GM06990 (cell line): ENCODE measurements at regions not wholly inside any gene's neighbourhood (a gene's known extent, or its start where the extent isn't known, plus 50 kb on each side); places are given as distances from the start of the nearest gene placed in this dataset.

ENCODE experiments used
- DNase-seq: peaks from one replicate; pipeline ENCODE4 v3.0.0-alpha.2; 2011; ENCODE audit not compliant: insufficient read length; ENCODE audit errors: extremely low read depth
- H3K27me3 ChIP-seq: replicated peaks from 2 replicates; pipeline ENCODE4 v1.6.0; 2011; ENCODE audit warnings: low read length; ENCODE audit not compliant: control insufficient read depth, insufficient read depth
- H3K36me3 ChIP-seq: 2 replicates; pipeline ENCODE4 v1.5.1; 2011; ENCODE audit warnings: low read length; ENCODE audit not compliant: control insufficient read depth, insufficient read depth
- H3K4me3 ChIP-seq: replicated peaks from 2 replicates; pipeline ENCODE4 v1.5.1; 2011; ENCODE audit warnings: low read depth, mild to moderate bottlenecking, control low read depth, low read length
- TF ChIP-seq, protein P1 (sequence below): IDR thresholded peaks from 2 replicates; pipeline ENCODE4 v1.5.1; 2011; ENCODE audit warnings: low read length, control low read depth, mild to moderate bottlenecking, inconsistent platforms; ENCODE audit not compliant: insufficient read depth, poor library complexity, severe bottlenecking

DNA sequence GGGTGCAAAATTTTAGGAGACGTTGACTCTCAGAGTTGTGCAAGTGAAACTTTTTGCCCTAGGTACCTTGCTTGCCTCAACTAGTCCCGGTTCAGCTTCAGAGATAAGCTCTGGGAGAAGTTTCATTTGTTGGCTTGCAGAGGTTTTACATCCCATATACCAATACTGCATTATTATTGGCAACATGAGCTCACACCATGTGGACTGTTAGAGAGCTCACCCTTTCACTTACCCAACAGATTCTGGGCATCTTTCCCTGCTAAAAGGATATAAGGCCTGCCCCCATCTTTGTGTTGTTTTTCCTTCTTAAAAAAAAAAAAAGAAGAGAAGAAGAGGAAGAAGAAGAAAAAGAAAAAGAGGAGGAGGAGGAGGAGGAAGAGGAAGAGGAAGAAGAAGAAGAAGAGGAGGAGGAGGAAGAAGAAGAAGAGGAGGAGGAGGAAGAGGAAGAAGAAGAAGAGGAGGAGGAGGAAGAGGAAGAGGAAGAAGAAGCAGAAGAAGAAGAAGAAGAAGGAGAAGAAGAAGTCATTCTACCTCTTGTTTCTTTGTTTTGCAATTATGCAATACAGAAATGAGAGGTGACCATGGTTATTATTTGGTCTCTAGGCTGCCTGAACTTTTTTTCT, 292.6 kb upstream of the IRX3 start:
- no peak overlapping the region for H3K4me3 ChIP-seq
- no peaks in the 10 kb centered on the region for H3K36me3 ChIP-seq
- H3K27me3 ChIP-seq, result no peaks in the 10 kb centered on the region
- no peak for DNase-seq
- TF ChIP-seq, protein P1, sequence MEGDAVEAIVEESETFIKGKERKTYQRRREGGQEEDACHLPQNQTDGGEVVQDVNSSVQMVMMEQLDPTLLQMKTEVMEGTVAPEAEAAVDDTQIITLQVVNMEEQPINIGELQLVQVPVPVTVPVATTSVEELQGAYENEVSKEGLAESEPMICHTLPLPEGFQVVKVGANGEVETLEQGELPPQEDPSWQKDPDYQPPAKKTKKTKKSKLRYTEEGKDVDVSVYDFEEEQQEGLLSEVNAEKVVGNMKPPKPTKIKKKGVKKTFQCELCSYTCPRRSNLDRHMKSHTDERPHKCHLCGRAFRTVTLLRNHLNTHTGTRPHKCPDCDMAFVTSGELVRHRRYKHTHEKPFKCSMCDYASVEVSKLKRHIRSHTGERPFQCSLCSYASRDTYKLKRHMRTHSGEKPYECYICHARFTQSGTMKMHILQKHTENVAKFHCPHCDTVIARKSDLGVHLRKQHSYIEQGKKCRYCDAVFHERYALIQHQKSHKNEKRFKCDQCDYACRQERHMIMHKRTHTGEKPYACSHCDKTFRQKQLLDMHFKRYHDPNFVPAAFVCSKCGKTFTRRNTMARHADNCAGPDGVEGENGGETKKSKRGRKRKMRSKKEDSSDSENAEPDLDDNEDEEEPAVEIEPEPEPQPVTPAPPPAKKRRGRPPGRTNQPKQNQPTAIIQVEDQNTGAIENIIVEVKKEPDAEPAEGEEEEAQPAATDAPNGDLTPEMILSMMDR, result no peak

DNA sequence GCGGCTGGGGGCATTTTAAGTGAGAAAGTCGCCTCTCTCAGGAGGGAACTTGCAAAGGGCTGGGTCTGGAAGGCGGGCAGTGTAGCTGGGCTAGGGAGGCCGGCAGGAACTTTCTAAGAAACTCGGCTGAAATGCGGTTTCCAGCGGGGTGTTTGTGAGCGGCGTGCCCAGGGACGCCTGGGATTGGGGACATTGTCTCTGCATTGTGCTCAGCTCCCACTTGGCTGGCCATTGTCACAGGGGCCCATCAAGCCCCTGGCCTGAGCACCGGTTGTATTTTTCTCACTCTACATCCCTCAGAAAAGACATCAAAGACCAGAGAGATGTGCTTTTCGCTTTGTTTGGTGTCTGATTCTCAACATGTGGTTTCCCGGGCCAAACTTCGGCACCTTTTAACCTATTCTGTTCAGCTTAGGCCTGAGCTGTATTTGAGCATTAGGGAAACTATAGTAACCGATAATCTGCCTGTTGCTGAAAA, 291.1 kb upstream of the IRX3 start:
- DNase-seq, result no peak
- Histone ChIP-seq H3K4me3 (no peak overlapping the region), H3K27me3 (no peaks in the 10 kb centered on the region), H3K36me3 (no peaks in the 10 kb centered on the region)
- TF ChIP-seq, protein P1, result no peak

DNA sequence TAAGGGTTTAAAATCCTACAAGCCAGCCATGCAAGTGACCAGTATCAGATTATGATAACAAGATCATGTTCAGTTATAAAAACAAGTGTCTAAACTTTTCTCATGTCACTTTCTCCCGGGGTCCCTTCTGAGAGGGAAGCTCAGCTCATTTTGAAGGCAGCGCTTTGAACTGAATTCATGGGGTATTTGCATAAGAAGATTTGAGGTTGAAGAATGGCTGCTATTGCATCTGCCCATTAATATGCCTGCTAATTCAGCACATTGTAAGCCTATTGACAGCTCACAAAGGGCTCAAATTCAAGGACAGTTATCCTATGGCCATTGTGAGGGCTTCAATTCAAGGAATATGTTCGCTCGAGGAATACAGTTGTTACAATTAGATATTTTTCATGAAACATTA, 290.2 kb upstream of the IRX3 start:
- Histone ChIP-seq H3K36me3 (no peaks in the 10 kb centered on the region), H3K4me3 (no peak overlapping the region), H3K27me3 (no peaks in the 10 kb centered on the region)
- no peak for DNase-seq
- TF ChIP-seq, protein P1, result no peak

DNA sequence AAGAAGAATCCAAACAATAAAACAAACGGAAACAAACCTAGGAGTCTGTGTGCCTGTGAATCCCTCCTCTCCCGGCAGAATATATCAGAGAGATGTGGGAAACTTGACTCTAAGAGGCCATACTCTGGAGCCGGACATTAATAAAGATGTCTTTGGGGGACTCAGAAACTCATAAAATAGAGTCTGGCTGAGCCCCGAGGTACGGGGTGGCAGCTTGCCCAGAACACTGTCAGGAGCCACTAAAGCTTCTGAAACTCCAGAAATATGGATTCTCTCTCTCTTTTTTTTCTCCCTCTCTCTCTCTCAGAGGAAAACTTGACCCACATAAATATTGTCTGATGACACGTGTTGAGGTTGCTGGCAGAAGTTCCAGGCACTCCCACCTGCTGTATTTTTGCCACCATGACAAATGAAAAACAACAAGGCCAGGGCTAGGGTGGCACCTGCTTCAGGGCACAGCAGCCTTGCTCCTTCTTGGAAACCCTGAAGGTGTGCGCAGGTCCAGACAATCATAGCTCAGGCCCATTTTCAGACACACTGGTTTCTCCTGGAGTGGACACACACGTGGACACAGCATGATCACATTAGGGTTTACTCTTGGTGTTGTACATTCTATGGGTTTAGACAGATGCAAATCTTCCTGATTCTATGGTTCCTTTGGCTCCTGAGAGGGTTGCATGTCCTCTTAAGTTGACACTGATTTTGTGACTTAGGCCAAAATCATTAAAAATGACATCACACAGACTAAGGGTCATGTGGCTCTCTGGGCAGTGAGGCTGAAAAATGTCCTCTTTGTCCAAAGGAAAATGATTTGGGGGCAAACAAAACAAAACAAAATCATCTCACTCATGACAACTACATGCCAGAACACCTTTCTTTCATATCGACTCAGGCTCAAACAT, 282.6 kb upstream of the IRX3 start:
- H3K27me3 ChIP-seq, result no peaks in the 10 kb centered on the region
- H3K4me3 ChIP-seq, result no peak overlapping the region
- TF ChIP-seq, protein P1, result no peak
- no peak for DNase-seq
- H3K36me3 ChIP-seq, result no peaks in the 10 kb centered on the region

DNA sequence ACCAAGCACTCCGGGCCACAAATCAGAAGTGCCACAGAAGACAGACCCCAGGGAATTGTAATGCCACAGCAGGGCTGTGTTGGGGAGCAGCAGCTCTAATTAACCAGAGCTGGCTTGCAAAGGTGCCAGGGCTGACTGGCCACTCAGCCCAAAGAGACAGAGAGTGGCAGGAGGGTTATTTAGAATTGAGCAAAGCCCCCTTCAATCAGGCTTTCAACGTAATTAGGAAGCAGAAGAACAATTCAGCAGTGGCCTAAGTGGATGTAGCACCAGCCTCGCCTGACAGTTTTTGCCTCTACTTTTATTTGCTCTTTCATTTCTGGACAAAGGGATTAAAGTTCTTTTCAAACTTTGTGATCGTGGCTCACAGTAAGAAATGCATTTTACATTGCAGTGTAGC, 278.3 kb upstream of the IRX3 start:
- TF ChIP-seq, protein P1, result no peak
- Histone ChIP-seq H3K4me3 (no peak overlapping the region), H3K27me3 (no peaks in the 10 kb centered on the region), H3K36me3 (no peaks in the 10 kb centered on the region)
- no peak for DNase-seq
